ENCODE measurements at regions not wholly inside any gene's neighbourhood (a gene's known extent, or its start where the extent isn't known, plus 50 kb on each side); places are given as distances from the start of the nearest gene placed in this dataset.

DNA sequence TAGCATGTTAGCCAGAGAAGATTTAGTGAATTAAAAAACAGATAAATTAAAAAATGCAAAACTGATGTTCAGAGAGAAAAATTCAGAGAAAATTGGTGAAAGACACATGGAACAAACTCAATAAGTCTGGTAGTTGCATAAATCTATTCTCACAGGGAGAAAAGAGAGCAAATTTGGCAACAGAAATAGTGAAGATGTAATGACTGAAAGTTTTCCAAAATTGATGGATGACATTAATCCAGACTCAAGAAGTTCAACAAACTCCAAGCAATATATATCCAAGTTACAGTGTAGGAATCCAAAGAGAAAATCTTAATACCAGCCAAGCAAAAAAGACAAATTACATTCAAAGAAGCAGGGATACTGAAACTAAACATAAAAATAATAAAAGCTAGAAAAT is 302.7 kb upstream of the ARPP21 start:
- Histone ChIP-seq H2BK5ac (ENCODE audit: low read depth, low read length, poor library complexity) (no peak overlapping the region), H3K23ac (ENCODE audit: low read length) (no peak overlapping the region), H3K4ac (ENCODE audit: low read depth, low read length) (no peak overlapping the region), H2BK12ac (ENCODE audit: low read length) (no peak overlapping the region), H4K8ac (ENCODE audit: low read depth, low read length) (no peak overlapping the region), H3K14ac (ENCODE audit: low read length) (no peak overlapping the region), H3K36me3 (ENCODE audit: control insufficient read depth in 1 of 2, insufficient read depth in 2 of 2, low read length in 2 of 2) (no peaks in the 10 kb centered on the region), H3K9ac (ENCODE audit: low read length) (no peak overlapping the region), H2AFZ (ENCODE audit: insufficient read depth, low read length, poor library complexity) (no peak overlapping the region), H3K9me3 (ENCODE audit: insufficient read depth, low read depth, low read length) (no peaks in the 10 kb centered on the region), H2AK5ac (ENCODE audit: low read length) (no peak overlapping the region), H3K4me3 (ENCODE audit: low read depth, low read length) (no peak overlapping the region), H3K18ac (ENCODE audit: low read length) (no peak overlapping the region), H3K4me2 (ENCODE audit: low read length) (no peak overlapping the region), H3K79me2 (ENCODE audit: control insufficient read depth, insufficient read depth, low read length, poor library complexity) (no peaks in the 10 kb centered on the region), H3K79me1 (ENCODE audit: low read length) (no peaks in the 10 kb centered on the region), H3K27me3 (ENCODE audit: insufficient read depth, low read length) (no peaks in the 10 kb centered on the region), H4K12ac (ENCODE audit: low read depth, low read length) (no peak overlapping the region), H2BK120ac (ENCODE audit: insufficient read depth, low read length, poor library complexity) (no peak overlapping the region), H3K27ac (ENCODE audit: low read depth, low read length) (no peak overlapping the region), H4K91ac (ENCODE audit: low read depth, low read length) (no peak overlapping the region), H3K4me1 (ENCODE audit: control insufficient read depth in 1 of 2, insufficient read depth in 2 of 2, low read length in 2 of 2) (no peaks in the 10 kb centered on the region)
- no peak for DNase-seq

DNA sequence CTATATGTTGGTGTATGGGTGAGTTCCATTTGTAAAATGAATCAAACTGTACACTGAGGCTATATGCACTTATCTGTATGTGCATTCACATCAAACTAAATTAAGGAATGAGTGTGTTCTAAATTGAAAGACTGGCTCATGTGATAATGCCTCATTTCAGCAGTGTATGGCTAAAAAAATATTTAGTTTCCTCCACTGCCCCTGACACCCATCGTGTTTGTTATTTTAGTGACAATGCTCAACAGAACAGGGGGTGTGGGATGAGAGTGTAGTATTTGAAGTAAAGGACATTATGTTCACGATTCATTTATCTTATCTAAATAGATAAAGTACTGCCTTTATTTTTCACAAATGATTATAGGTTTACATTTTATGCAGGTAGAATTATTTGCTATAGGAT is 301.1 kb upstream of the ARPP21 start:
- Histone ChIP-seq H2AFZ (ENCODE audit: insufficient read depth, low read length, poor library complexity) (no peak overlapping the region), H3K4me3 (ENCODE audit: low read depth, low read length) (no peak overlapping the region), H3K9me3 (ENCODE audit: insufficient read depth, low read depth, low read length) (no peaks in the 10 kb centered on the region), H3K27me3 (ENCODE audit: insufficient read depth, low read length) (no peaks in the 10 kb centered on the region), H2BK120ac (ENCODE audit: insufficient read depth, low read length, poor library complexity) (no peak overlapping the region), H2BK5ac (ENCODE audit: low read depth, low read length, poor library complexity) (no peak overlapping the region), H3K14ac (ENCODE audit: low read length) (no peak overlapping the region), H3K4ac (ENCODE audit: low read depth, low read length) (no peak overlapping the region), H3K23ac (ENCODE audit: low read length) (no peak overlapping the region), H3K18ac (ENCODE audit: low read length) (no peak overlapping the region), H4K91ac (ENCODE audit: low read depth, low read length) (no peak overlapping the region), H3K79me1 (ENCODE audit: low read length) (no peaks in the 10 kb centered on the region), H2BK12ac (ENCODE audit: low read length) (no peak overlapping the region), H4K12ac (ENCODE audit: low read depth, low read length) (no peak overlapping the region), H2AK5ac (ENCODE audit: low read length) (no peak overlapping the region), H3K79me2 (ENCODE audit: control insufficient read depth, insufficient read depth, low read length, poor library complexity) (no peaks in the 10 kb centered on the region), H3K4me2 (ENCODE audit: low read length) (no peak overlapping the region), H3K4me1 (ENCODE audit: control insufficient read depth in 1 of 2, insufficient read depth in 2 of 2, low read length in 2 of 2) (no peaks in the 10 kb centered on the region), H3K27ac (ENCODE audit: low read depth, low read length) (no peak overlapping the region), H3K9ac (ENCODE audit: low read length) (no peak overlapping the region), H3K36me3 (ENCODE audit: control insufficient read depth in 1 of 2, insufficient read depth in 2 of 2, low read length in 2 of 2) (no peaks in the 10 kb centered on the region), H4K8ac (ENCODE audit: low read depth, low read length) (no peak overlapping the region)
- no peak for DNase-seq
- no CpG with 5 or more reads among the region's 2 CpGs for WGBS (ENCODE audit: extremely low coverage, insufficient coverage, insufficient read length)

DNA sequence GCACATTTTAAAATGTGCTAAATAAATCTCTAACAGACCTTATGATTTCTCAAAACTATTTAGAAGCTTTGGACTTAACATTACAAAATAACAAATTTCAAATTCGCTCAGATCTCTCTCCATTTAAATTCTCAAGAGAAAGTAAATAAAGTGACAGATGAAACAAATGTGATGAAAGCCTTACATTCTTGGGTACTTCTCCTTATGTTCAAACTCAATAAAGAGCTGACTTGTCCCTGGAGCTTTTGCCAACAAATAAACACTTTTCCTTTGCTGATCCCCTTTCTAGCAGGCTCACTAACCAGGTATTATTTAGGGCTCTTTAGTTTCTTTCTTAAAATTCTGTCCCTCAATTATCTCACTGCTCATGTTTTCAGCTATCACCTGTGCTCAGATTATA is 259.1 kb upstream of the ARPP21 start:
- Histone ChIP-seq H3K27ac (ENCODE audit: low read depth, low read length) (no peak overlapping the region), H4K91ac (ENCODE audit: low read depth, low read length) (no peak overlapping the region), H2AFZ (ENCODE audit: insufficient read depth, low read length, poor library complexity) (no peak overlapping the region), H3K79me1 (ENCODE audit: low read length) (no peaks in the 10 kb centered on the region), H3K4me2 (ENCODE audit: low read length) (no peak overlapping the region), H2BK120ac (ENCODE audit: insufficient read depth, low read length, poor library complexity) (no peak overlapping the region), H3K23ac (ENCODE audit: low read length) (no peak overlapping the region), H3K4ac (ENCODE audit: low read depth, low read length) (no peak overlapping the region), H3K79me2 (ENCODE audit: control insufficient read depth, insufficient read depth, low read length, poor library complexity) (no peaks in the 10 kb centered on the region), H2AK5ac (ENCODE audit: low read length) (no peak overlapping the region), H4K8ac (ENCODE audit: low read depth, low read length) (no peak overlapping the region), H3K4me3 (ENCODE audit: low read depth, low read length) (no peak overlapping the region), H2BK5ac (ENCODE audit: low read depth, low read length, poor library complexity) (no peak overlapping the region), H2BK12ac (ENCODE audit: low read length) (no peak overlapping the region), H3K36me3 (ENCODE audit: control insufficient read depth in 1 of 2, insufficient read depth in 2 of 2, low read length in 2 of 2) (no peaks in the 10 kb centered on the region), H4K12ac (ENCODE audit: low read depth, low read length) (no peak overlapping the region), H3K9me3 (ENCODE audit: insufficient read depth, low read depth, low read length) (no peaks in the 10 kb centered on the region), H3K4me1 (ENCODE audit: control insufficient read depth in 1 of 2, insufficient read depth in 2 of 2, low read length in 2 of 2) (no peaks in the 10 kb centered on the region), H3K27me3 (ENCODE audit: insufficient read depth, low read length) (no peaks in the 10 kb centered on the region), H3K14ac (ENCODE audit: low read length) (no peak overlapping the region), H3K9ac (ENCODE audit: low read length) (no peak overlapping the region), H3K18ac (ENCODE audit: low read length) (no peak overlapping the region)
- DNase-seq, result no peak
- WGBS (ENCODE audit: extremely low coverage, insufficient coverage, insufficient read length), result no CpG with 5 or more reads among the region's 1 CpG

DNA sequence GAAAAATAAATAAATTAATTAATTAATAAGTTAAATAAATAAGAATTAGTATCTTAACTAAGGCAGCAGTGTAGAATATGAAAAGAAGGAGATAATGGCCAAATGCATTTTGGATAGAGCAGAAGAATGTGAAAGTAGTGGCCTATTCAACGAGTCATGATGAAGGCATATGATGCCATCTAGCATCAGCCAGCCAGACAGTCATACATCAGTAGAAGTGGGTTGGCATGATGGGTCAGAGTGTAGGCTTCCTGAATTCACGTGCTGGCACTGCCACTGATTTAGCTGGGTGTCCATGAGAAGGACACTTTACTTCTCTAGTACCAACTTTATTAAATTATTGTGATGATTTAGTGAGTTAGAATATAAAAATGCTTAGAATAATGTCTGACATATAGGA is 256.1 kb upstream of the ARPP21 start:
- Histone ChIP-seq H3K4me1 (ENCODE audit: control insufficient read depth in 1 of 2, insufficient read depth in 2 of 2, low read length in 2 of 2) (no peaks in the 10 kb centered on the region), H3K27ac (ENCODE audit: low read depth, low read length) (no peak overlapping the region), H3K14ac (ENCODE audit: low read length) (no peak overlapping the region), H3K9me3 (ENCODE audit: insufficient read depth, low read depth, low read length) (no peaks in the 10 kb centered on the region), H2AK5ac (ENCODE audit: low read length) (no peak overlapping the region), H3K79me1 (ENCODE audit: low read length) (no peaks in the 10 kb centered on the region), H4K8ac (ENCODE audit: low read depth, low read length) (no peak overlapping the region), H3K4me2 (ENCODE audit: low read length) (no peak overlapping the region), H3K23ac (ENCODE audit: low read length) (no peak overlapping the region), H2AFZ (ENCODE audit: insufficient read depth, low read length, poor library complexity) (no peak overlapping the region), H2BK5ac (ENCODE audit: low read depth, low read length, poor library complexity) (no peak overlapping the region), H3K9ac (ENCODE audit: low read length) (no peak overlapping the region), H4K12ac (ENCODE audit: low read depth, low read length) (no peak overlapping the region), H3K27me3 (ENCODE audit: insufficient read depth, low read length) (no peaks in the 10 kb centered on the region), H3K4me3 (ENCODE audit: low read depth, low read length) (no peak overlapping the region), H2BK120ac (ENCODE audit: insufficient read depth, low read length, poor library complexity) (no peak overlapping the region), H2BK12ac (ENCODE audit: low read length) (no peak overlapping the region), H4K91ac (ENCODE audit: low read depth, low read length) (no peak overlapping the region), H3K18ac (ENCODE audit: low read length) (no peak overlapping the region), H3K36me3 (ENCODE audit: control insufficient read depth in 1 of 2, insufficient read depth in 2 of 2, low read length in 2 of 2) (no peaks in the 10 kb centered on the region), H3K79me2 (ENCODE audit: control insufficient read depth, insufficient read depth, low read length, poor library complexity) (no peaks in the 10 kb centered on the region), H3K4ac (ENCODE audit: low read depth, low read length) (no peak overlapping the region)
- DNase-seq, result no peak
- WGBS (ENCODE audit: extremely low coverage, insufficient coverage, insufficient read length), result no CpG with 5 or more reads among the region's 2 CpGs

All from trophoblast cell (in vitro differentiated cells and primary cell).